Kidney glomerular epithelial cell (primary cell): ENCODE measurements at regions not wholly inside any gene's neighbourhood (a gene's known extent, or its start where the extent isn't known, plus 50 kb on each side); places are given as distances from the start of the nearest gene placed in this dataset.

Experiments used
- DNase-seq: peaks from one replicate; lab custom pipeline; 2025; lab: John Stamatoyannopoulos, UW

GRCh38 chr12:91311081-91311480 is 128.5 kb upstream of the DCN start:
- no peak for DNase-seq

GRCh38 chr12:91309450-91309849 is 126.8 kb upstream of the DCN start:
- no peak for DNase-seq

- DNase-seq = no peak
Measured at GRCh38 chr12:91307957-91308670, 125.5 kb upstream of the DCN start.

GRCh38 chr12:91290354-91290753 is 107.7 kb upstream of the DCN start:
- no peak for DNase-seq

- DNase-seq = no peak
Measured at GRCh38 chr12:91289906-91290305, 107.3 kb upstream of the DCN start.

GRCh38 chr12:91289072-91289471 is 106.5 kb upstream of the DCN start:
- no peak for DNase-seq

GRCh38 chr12:91287753-91288152 is 105.1 kb upstream of the DCN start:
- DNase-seq = no peak

- DNase-seq = no peak
Measured at GRCh38 chr12:91278126-91278525, 95.5 kb upstream of the DCN start.

GRCh38 chr12:91276509-91276908 is 93.9 kb upstream of the DCN start:
- no peak for DNase-seq

- no peak for DNase-seq
Measured at GRCh38 chr12:91275321-91275720, 92.7 kb upstream of the DCN start.

GRCh38 chr12:91274916-91275315 is 92.3 kb upstream of the DCN start:
- no peak for DNase-seq

- DNase-seq = no peak
Measured at GRCh38 chr12:91273560-91273959, 90.9 kb upstream of the DCN start.

GRCh38 chr12:91272461-91273063 is 89.9 kb upstream of the DCN start:
- no peak for DNase-seq

- no peak for DNase-seq
Measured at GRCh38 chr12:91271185-91271584, 88.6 kb upstream of the DCN start.

- DNase-seq = no peak
Measured at GRCh38 chr12:91267039-91267438, 84.4 kb upstream of the DCN start.

GRCh38 chr12:91264178-91264577 is 81.6 kb upstream of the DCN start:
- DNase-seq = no peak

GRCh38 chr12:91261820-91262676 is 79.4 kb upstream of the DCN start:
- DNase-seq = no peak

GRCh38 chr12:91256411-91256810 is 73.8 kb upstream of the DCN start:
- no peak for DNase-seq

- DNase-seq = no peak
Measured at GRCh38 chr12:91252341-91252740, 69.7 kb upstream of the DCN start.

GRCh38 chr12:91250273-91250665 is 67.7 kb upstream of the DCN start:
- DNase-seq = no peak

GRCh38 chr12:91249518-91250272 is 67.1 kb upstream of the DCN start:
- DNase-seq = no peak

GRCh38 chr12:91249054-91249453 is 66.4 kb upstream of the DCN start:
- DNase-seq = no peak
